NCI-H187 treated with DMSO at 0.1 percent for 48 hours (cell line): ENCODE measurements at regions not wholly inside any gene's neighbourhood (a gene's known extent, or its start where the extent isn't known, plus 50 kb on each side); places are given as distances from the start of the nearest gene placed in this dataset.
"Not testable (repeated sequence)": the region's sequence is repeated elsewhere in the genome, so short reads cannot be mapped to it uniquely, and the experiment has no call there.

ENCODE experiments used
- DNase-seq: peaks from one replicate; lab custom pipeline; 2025; lab: John Stamatoyannopoulos, UW

- DNase-seq, result no peak
Observed at GRCh38 chr6:27161115-27161514, 86.4 kb upstream of the PRSS16 start.

- no peak for DNase-seq
Observed at GRCh38 chr6:27161603-27161945, 85.9 kb upstream of the PRSS16 start.

- no peak for DNase-seq
Observed at GRCh38 chr6:27161946-27162603, 85.4 kb upstream of the PRSS16 start.

DNA sequence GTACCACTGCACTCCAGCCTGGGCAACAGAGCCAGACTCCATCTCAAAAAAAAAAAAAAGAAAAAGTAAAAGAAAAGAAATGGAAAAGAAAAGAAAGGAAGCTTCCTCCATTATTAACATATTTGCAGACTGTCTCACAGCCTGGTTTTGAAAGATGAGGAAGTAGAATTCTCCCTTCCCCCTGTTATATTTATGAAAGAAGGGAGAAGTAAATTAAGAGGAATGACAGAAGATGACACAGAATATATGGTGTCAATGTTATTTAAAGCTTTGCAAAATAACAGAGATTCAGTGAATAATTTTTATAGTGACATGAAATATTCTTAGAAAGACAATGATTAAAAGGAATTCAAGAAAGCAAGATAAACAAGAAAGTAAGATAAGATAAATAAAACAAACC, 83.7 kb upstream of the PRSS16 start:
- no peak for DNase-seq

DNA sequence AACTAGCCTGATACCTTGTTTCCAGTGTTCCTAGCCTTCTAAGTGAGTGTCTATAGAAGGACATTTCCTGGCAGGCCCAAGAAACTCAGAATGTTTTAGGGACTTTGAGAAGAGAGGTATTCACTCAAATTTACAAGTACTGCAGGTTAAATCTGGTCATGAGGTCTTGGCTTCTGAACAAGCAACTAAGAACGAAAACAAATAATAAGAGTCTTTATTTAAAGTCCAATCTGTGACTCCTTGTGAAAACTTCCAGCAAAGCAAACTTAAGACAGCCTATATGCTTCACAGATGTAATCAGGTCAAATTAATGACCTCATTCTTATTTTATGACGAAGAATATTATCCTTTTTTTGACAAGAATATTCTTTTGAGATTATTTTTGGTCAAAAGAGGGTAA, 79.4 kb upstream of the PRSS16 start:
- DNase-seq, result no peak

GRCh38 chr6:27168586-27169443, 78.7 kb upstream of the PRSS16 start:
- DNase-seq, result no peak

- DNase-seq, result not testable (repeated sequence)
Observed at GRCh38 chr6:27172524-27173231, 74.8 kb upstream of the PRSS16 start.

DNA sequence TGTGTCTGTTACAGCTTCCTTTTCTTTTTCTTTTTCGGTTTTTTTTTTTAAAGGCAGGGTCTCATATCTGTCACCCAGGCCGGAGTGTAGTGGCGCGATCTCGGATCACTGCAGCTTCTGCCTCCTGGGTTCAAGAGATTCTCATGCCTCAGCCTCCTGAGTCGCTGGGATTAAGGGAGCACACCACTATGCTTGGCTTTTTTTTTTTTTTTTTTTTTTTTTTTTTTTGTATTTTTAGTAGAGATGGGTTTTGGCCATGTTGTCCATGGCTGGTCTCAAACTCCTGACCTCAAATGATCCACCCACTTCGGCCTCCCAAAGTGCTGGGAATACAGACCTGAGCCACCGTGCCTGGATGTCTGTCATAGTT, 74.3 kb upstream of the PRSS16 start:
- DNase-seq, result not testable (repeated sequence)

DNA sequence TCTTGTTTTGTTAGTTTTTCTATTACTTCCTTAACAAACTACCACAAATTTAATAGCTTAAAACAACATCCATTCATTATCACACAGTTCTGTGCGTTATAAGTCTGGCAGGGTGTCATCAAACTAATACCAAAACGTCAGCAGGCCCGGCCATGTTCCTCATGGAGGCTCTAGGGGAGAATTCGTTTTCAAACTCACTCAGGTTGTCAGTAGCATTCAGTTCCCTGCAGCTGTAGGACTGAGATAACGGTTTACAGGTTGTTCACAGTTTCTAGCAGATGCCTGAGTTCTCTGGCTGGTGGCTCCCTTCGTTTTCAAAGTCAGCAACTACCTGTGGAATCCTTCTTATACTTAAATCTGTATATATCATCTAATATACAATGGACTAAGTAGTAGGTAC, 72.5 kb upstream of the PRSS16 start:
- DNase-seq, result no peak

DNA sequence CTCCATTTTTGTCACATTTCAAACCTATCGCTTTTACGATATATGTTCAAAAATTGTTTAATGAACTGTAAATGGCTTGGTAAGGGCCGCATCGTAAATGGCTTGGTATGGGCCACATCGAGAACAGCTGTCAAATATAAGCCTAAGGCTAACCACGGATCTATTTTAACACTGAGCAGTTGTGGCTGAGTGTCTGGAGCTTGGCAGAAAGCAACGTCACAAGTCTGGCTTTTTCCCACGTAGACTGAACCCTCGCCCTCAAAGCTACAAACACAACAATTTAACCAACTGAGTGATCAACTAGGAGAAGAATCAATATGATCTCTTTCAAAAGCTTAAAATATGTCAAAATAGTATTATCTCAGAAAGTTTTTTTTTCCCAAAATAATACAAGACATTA, 71.4 kb upstream of the PRSS16 start:
- no peak for DNase-seq

DNA sequence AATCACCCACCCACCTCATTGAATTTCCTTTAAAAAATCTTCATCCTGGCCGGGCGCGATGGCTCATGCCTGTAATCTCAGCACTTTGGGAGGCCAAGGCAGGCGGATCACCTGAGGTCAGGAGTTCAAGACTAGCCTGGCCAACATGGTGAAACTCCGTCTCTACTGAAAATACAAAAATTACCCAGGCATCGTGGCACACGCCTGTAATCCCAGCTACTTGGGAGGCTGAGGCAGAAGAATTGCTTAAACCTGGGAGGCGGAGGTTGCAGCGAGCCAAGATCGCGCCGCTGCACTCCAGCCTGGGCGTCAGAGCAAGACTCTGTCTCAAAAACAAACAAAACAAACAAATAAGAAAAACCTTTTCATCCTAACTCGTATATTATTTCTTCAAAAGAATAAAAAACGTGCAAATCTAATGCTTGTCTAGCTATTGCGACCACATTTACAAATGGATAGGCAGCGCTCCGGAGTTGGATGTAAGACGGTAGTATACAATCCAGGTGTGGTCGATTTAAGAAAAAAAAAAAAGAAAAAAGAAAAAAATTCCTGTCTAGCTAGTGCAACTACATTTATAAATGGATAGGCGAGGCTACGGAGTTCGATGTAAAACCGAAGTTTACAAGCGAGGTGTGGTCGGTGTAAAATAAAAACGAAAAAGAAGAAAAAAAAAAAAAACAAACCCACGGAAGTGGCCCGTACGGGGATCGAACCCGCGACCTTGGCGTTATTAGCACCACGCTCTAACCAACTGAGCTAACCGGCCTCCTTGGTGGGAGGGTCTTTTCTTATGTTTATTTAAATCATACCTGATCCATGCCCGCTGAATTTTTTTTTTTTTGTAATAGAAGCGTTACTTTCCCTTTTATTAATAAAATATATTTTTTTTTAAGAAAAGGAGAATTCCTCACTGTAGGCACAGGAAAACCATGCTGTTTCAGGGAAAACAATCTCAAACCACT, 70.7 kb upstream of the PRSS16 start:
- DNase-seq, result no peak

- DNase-seq, result peak; percentile 36
Observed at GRCh38 chr6:27177485-27178406, 69.8 kb upstream of the PRSS16 start.

DNA sequence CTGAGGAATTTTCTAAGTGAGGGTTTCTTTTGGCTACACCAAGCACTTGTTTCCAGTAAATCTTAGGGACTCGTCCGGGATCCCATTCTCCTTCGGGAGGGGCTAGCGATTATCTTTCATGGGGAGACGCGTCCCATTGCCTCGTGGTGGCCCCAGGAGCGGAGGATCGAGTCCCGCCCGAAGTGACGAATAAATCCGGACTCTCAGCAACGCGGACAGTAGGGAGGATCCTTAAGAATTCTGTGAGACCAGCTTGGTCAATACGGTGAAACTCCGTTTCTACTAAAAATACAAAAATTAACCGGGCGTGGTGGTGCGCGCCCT, 69.1 kb upstream of the PRSS16 start:
- DNase-seq, result no peak

- DNase-seq, result no peak
Observed at GRCh38 chr6:27178860-27179259, 68.6 kb upstream of the PRSS16 start.

- DNase-seq, result no peak
Observed at GRCh38 chr6:27183060-27183832, 64.3 kb upstream of the PRSS16 start.

DNA sequence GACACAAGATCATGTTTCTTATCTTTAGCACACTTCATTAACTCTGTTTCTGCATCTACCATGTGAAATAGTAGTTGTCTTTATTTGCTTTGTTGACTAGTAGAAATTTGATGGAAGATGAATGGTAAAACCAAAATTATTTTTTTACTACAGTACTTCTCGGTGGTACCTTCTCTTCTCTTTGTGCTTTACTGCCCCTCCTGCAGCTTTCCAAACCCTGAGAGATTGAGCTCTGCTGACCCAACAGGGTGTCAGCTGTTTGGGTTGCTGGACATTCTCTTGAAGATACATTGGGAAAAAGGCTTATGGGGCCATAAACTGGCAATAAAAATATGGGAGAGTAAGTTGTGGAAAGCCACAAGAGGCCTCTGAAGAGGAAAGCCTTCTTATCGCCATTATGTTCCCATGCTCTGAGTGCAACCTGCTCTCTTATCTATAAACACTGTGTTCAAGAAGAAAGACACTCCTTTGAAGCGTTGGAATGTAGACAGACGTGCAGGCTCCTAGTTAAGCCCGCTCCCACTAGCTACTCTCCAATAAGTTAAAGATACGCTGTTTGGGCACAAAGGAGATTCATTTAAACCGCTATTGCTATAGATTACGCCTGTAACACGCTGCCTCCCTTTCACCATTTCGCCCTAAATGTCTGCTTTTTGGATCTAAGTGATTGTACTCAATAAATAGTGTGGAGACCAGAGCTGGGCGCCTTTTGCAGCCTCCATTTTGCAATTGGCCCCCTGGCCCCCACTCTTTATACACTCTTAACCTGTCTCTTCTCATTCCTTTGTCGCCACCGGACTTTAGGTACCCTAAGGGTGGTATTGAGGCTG, 60.1 kb upstream of the PRSS16 start:
- DNase-seq, result no peak

DNA sequence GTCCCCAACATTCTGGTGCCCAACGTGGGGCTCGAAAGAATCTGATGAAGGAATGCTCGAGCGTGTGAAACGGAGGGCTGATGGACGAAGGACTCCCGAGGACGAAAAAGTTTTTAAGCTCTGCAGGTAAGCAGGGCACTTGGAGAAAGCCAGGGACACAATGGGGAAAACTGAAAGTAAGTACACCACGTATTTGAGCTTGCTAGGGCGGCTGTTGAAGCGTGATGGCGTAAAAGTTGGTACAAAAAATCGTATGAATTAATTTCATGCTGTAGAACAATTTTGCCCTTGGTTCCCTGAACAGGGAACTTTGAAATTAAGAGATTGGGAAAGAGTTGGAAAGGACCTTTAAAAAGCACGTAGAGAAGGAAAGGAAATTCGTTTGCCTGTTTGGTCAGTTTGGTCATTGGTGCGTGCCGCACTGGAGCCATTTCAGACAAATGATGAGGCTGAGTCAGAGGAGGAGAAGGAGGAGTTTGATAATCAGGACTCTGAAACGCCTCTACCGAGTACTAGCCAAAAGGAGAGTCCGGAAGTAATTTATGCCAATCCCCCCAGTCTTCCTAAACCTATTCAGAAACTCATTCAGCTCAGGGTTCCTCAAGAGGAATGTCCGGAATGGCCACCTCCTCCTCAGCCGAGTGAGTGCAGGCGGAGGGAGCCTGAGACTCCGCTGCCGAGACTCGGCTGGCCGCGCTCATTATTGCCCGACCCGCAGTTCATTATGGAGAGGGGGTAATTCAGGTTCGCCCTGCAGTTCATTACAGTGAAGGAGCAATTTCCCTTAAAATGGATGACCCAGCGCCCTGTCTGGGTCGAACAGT, 59.2 kb upstream of the PRSS16 start:
- no peak for DNase-seq

GRCh38 chr6:27188885-27189418, 58.5 kb upstream of the PRSS16 start:
- DNase-seq, result peak; percentile 32
